Osteocyte (in vitro differentiated cells): ENCODE measurements at regions not wholly inside any gene's neighbourhood (a gene's known extent, or its start where the extent isn't known, plus 50 kb on each side); places are given as distances from the start of the nearest gene placed in this dataset.

ENCODE experiments used
- DNase-seq: peaks from one replicate; pipeline ENCODE4 v3.0.0; 2021; ENCODE audit warnings: mixed read lengths; ENCODE audit not compliant: unreplicated experiment; ENCODE audit errors: extremely low spot score
- H3K27ac Mint-ChIP-seq: one replicate; pipeline ENCODE4 v1.8.0; 2021; ENCODE audit warnings: mild to moderate bottlenecking, mixed read lengths; ENCODE audit not compliant: unreplicated experiment
- H3K27me3 Mint-ChIP-seq: one replicate; pipeline ENCODE4 v1.8.0; 2021; ENCODE audit warnings: mixed read lengths; ENCODE audit not compliant: unreplicated experiment
- H3K36me3 Mint-ChIP-seq: one replicate; pipeline ENCODE4 v1.8.0; 2021; ENCODE audit warnings: mixed read lengths; ENCODE audit not compliant: unreplicated experiment
- H3K4me1 Mint-ChIP-seq: one replicate; pipeline ENCODE4 v1.8.0; 2021; ENCODE audit warnings: mixed read lengths; ENCODE audit not compliant: unreplicated experiment
- H3K4me3 Mint-ChIP-seq: one replicate; pipeline ENCODE4 v1.8.0; 2021; ENCODE audit warnings: mild to moderate bottlenecking, moderate library complexity, mixed read lengths; ENCODE audit not compliant: unreplicated experiment
- H3K9me3 Mint-ChIP-seq: one replicate; pipeline ENCODE4 v1.8.0; 2021; ENCODE audit warnings: mixed read lengths; ENCODE audit not compliant: unreplicated experiment
- TF ChIP-seq, protein P1 (sequence below): fragments of 200-600 bp; sonication (generic); IDR thresholded peaks from 2 replicates; pipeline ENCODE4 v1.5.0; 2021; ENCODE audit warnings: antibody characterized with exemption, mild to moderate bottlenecking, moderate library complexity

GRCh38 chr13:33637978-33638743, 179.8 kb upstream of the RFC3 start:
- no peak for DNase-seq
- H3K36me3 Mint-ChIP-seq: no peaks in the 10 kb centered on the region
- H3K9me3 Mint-ChIP-seq: no peaks in the 10 kb centered on the region
- peaks cover 39% of the 10 kb centered on the region for H3K4me1 Mint-ChIP-seq
- H3K27ac Mint-ChIP-seq: no peak overlapping the region
- TF ChIP-seq, protein P1, sequence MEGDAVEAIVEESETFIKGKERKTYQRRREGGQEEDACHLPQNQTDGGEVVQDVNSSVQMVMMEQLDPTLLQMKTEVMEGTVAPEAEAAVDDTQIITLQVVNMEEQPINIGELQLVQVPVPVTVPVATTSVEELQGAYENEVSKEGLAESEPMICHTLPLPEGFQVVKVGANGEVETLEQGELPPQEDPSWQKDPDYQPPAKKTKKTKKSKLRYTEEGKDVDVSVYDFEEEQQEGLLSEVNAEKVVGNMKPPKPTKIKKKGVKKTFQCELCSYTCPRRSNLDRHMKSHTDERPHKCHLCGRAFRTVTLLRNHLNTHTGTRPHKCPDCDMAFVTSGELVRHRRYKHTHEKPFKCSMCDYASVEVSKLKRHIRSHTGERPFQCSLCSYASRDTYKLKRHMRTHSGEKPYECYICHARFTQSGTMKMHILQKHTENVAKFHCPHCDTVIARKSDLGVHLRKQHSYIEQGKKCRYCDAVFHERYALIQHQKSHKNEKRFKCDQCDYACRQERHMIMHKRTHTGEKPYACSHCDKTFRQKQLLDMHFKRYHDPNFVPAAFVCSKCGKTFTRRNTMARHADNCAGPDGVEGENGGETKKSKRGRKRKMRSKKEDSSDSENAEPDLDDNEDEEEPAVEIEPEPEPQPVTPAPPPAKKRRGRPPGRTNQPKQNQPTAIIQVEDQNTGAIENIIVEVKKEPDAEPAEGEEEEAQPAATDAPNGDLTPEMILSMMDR: no peak
- H3K4me3 Mint-ChIP-seq: no peak overlapping the region
- no peaks in the 10 kb centered on the region for H3K27me3 Mint-ChIP-seq

DNA sequence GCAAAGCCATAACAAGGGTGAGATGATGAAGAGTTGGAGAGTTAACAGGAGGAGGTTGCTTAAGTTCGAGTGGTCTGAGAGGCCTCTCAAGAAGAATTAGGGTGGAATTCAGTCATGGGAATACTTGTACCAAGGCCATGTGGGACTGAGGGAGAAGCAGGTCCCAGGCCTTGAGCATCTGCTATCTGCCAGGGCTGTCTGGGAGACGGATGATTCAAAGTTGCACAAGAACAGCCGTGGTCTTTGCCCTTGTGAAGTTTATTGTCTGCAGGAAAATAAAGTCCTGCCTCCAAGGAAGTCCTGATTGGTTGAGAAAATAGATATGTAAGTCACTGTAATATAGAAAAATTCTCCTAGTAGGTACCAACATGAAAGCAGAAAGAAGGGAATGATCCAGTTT, 178.8 kb upstream of the RFC3 start:
- no peak for DNase-seq
- Mint-ChIP-seq H3K9me3 (no peaks in the 10 kb centered on the region), H3K27me3 (no peaks in the 10 kb centered on the region), H3K4me1 (peaks cover 31% of the 10 kb centered on the region), H3K36me3 (no peaks in the 10 kb centered on the region), H3K27ac (no peak overlapping the region), H3K4me3 (no peak overlapping the region)
- TF ChIP-seq, protein P1: no peak

GRCh38 chr13:33639626-33640080, 178.3 kb upstream of the RFC3 start:
- TF ChIP-seq, protein P1: no peak
- no peak for DNase-seq
- no peak overlapping the region for H3K4me3 Mint-ChIP-seq
- no peak overlapping the region for H3K27ac Mint-ChIP-seq
- peaks cover 26% of the 10 kb centered on the region for H3K4me1 Mint-ChIP-seq
- H3K27me3 Mint-ChIP-seq: no peaks in the 10 kb centered on the region
- H3K9me3 Mint-ChIP-seq: no peaks in the 10 kb centered on the region
- no peaks in the 10 kb centered on the region for H3K36me3 Mint-ChIP-seq

DNA sequence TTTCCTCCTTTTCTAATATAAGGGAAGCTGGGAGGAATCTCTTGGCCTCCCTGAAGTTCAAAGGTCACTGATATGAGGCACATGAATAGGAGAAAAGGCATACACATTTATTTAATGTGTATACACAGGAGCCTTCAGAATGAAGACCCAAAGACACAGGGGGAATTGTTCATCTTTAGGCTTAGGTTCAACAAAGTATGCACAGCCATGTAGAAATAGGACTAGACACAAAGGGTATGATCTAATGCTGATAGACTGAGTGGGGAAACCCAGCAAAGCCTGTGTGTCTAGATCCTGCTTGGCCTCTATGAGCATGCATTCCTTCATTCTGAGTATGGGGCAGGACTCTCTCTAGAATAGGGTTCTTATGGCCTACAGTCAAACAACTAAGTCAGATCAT, 177.1 kb upstream of the RFC3 start:
- no peaks in the 10 kb centered on the region for H3K9me3 Mint-ChIP-seq
- no peak overlapping the region for H3K27ac Mint-ChIP-seq
- DNase-seq: no peak
- no peaks in the 10 kb centered on the region for H3K36me3 Mint-ChIP-seq
- H3K4me3 Mint-ChIP-seq: no peak overlapping the region
- H3K4me1 Mint-ChIP-seq: peaks cover 21% of the 10 kb centered on the region
- no peaks in the 10 kb centered on the region for H3K27me3 Mint-ChIP-seq
- TF ChIP-seq, protein P1: no peak

DNA sequence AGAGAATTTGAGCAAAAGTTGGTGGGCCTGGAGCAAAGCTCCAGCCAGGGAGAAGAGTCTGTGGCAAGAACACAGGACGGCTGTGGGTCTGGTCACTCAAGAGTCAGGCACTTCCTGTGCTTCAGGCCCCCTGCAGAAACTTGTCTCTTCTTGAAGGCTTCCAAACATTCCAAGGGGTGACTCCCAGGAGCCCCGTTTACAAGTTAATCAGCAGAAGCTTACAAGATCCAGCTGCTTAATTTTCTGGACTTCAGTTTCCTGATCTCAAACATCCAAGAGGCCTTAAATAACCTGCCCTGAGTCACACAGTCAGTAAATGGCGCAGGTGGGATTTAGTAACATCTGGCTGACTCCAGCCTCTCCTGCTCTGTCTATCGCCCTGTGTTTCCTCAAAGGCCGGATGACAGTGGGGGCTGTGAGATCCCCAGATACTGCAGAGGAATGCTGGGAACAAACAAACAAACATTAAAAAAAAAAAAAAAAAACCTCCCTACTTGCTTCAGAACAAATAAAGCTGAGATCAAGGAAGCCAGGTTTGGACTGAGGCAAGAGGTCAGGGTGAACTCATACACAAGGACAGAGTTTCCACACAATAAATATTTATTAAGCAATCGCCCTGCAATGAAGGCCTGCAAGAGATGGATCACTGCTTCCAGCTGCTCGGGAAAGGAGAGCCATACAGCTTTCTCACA, 175.4 kb upstream of the RFC3 start:
- Mint-ChIP-seq H3K9me3 (no peaks in the 10 kb centered on the region), H3K27ac (peak overlapping the region; percentile 19), H3K36me3 (no peaks in the 10 kb centered on the region), H3K4me3 (no peak overlapping the region), H3K27me3 (no peaks in the 10 kb centered on the region), H3K4me1 (peaks cover 15% of the 10 kb centered on the region)
- DNase-seq: no peak
- TF ChIP-seq, protein P1: no peak
